Activated T-cell treated with anti-CD3 and anti-CD28 coated beads for 24 hours (primary cell): ENCODE measurements at regions not wholly inside any gene's neighbourhood (a gene's known extent, or its start where the extent isn't known, plus 50 kb on each side); places are given as distances from the start of the nearest gene placed in this dataset.

Experiments used
- DNase-seq: peaks from one replicate; pipeline ENCODE4 v3.0.0-alpha.2; 2020; ENCODE audit warnings: low read depth

GRCh38 chr6:168968801-168969200 is 284.8 kb downstream of the THBS2 start:
- DNase-seq, result no peak

- DNase-seq, result no peak
Measured at GRCh38 chr6:168968228-168968627, 285.4 kb downstream of the THBS2 start.

DNA sequence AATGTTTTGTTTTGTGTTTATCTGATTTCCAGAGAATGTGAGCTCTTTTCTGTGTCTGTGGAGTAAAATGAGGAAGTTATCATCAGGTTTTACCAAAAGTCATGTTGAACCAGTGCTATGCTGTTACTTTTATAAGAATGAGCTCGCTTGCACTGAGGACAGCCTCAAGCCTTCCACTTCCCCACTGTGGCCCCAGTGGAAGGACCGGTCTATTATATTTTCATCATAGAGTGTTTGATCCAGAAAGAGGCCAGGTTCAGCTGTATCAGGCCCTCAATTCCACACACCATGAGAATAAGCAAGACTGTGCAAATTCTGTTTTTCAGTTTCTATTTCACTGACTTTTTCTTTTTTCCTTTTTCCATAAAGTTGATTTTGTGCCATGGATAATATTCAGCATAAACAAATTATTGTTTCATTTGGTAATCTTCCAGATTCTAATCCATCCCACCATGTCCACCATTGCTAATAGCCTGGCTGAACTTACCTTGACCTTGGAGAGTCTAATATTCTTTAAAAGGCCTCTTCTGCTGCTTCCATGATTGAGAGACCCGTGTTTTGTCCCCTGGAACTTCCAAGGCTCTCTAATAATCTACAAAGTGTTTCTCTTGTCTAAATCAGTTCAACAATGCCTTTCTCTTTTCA is 286.2 kb downstream of the THBS2 start:
- DNase-seq, result no peak

- no peak for DNase-seq
Measured at GRCh38 chr6:168964138-168964835, 289.4 kb downstream of the THBS2 start.

DNA sequence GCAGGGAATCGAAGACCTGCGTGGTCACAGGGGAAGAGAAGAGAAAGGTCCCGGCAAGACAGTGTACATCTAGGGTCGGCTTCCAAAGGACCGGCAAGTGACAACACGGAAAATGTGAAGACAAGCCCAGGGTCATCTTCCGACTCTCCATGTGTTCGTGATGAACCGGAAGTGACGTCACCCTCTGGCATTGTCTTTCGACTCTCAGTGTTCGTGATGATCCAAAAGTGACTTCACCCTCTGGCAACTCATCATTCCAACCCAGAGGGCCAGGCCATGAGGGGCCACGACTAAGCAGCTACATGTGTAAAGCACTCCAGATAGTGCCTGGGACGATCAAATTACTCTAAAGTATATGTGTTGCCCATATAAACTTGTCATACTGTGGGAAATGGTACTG is 290.8 kb downstream of the THBS2 start:
- no peak for DNase-seq

DNA sequence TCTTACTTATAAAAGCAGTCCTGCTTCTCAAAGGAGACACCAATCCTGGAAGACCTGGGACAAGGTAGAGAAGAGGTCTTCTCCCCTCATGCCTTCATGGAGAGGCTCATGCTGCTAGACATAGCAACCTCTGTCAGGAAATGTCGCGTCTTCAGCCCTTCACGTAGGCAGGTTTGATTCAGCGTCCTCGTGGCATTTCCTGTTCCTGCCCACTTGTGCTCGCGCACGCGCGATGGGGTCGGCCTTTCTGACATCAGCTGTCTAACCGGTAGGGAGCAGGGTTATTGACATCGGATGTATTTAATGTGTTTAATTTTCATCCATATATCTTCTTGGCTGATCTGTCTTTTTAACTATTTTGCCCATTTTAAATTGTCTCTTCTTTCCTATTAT is 292.4 kb downstream of the THBS2 start:
- no peak for DNase-seq

DNA sequence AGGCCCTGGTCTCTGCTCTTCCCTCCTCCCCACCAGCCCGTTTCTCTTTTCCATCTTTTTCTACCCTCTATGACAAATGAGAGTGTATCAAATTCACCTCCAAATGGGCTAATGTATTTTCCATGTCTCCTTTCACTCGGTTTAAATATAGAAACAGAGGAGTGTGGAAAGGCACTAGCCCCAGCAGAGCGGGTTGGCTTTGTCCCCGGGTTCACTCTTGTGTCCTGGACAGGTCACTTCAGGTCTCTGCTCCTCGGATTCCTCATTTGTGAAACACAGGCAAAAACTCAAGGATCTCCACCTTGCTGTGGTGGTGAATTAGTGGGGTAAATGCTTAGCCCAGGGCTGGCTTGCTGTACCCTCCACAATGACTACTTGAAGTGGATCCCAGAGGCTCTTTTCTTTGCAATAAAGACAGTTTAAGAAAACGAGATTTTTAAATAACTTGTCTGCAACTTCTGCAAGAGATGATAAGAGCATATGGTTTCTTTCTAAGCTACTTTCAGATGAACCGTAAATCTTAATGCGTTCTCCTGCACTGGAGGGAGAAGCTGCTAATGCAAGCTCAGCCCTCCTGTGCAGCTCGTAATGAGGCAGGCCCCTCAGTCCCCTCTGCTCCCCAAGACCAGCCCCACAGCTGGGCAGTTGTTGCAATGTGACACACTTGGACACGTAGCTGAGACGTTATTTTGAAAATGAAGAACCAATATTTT is 292.9 kb downstream of the THBS2 start:
- no peak for DNase-seq

DNA sequence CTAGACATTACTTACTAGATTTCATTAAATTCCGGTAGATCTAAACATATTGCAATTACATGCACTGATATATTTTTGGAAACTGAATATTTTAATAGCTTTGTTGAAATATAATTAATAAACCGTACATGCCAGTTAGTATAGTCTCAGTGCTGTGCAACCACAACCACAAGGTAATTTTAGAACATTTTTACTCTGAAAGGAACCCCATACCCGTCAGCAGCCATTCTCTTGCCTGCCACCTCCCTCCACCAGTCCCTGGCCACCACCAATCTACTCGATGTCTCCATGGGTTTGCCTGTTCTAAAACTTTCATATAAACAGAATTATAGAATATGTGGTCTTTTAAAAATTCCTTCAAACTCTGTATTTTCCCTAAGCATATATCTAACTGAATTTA is 293.9 kb downstream of the THBS2 start:
- DNase-seq, result no peak

DNA sequence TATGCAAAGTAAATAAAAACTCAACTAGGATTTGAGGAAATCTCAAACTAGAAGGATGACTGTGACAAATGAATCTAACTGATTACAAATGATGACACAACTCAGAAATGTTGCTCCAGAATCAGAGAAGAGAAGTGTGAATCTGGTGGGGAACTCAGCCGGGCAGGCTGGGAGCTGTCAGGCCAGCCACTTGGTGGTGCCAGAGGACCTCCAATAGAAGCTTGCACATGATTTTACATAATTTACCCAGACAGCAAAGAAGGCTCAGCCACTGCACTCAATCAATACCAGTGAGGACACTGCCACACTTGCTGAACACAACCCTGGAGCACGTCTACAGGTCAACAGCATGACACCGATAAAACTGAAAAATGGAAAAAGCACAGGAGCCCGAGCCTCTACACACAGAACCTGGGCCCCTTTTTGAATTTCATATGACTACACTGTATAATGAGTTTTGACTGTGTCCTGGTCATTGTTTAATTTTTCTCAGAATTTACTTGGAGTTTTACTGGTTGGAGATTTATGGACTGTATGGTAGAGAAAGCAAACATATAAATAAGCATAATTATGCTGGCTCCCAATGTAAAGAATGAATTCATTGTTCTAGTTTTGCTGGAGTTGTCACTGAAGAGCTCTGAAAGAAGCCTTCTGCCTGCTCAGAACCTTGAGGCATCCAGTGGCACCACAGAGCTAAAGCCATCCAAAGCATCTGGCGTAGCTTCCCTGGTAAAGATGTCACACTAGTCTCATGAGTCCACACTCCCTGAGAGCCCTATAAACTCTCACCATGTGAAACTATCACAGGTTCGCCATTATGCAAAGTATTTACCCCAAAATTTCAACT is 296.5 kb downstream of the THBS2 start:
- DNase-seq, result peak; percentile 7

GRCh38 chr6:168956141-168956838 is 297.4 kb downstream of the THBS2 start:
- DNase-seq, result no peak

DNA sequence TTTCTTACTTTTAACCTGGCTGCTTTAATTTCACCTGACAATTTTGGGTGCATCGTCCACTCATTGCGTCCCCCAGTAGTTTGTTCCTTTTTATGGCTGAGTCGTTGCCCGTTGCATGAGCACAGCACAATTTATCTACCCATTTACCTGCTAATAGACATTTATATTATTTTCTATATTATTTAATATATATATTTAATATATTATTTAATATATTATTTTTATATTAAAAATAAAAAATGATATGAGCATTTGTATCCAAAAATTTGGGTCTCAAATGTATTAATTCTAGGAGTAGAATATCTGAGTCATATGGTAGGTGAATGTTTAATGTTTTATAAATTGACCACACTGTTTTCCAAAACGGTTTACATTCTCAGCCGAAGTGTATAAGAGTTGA is 300.2 kb downstream of the THBS2 start:
- no peak for DNase-seq

DNA sequence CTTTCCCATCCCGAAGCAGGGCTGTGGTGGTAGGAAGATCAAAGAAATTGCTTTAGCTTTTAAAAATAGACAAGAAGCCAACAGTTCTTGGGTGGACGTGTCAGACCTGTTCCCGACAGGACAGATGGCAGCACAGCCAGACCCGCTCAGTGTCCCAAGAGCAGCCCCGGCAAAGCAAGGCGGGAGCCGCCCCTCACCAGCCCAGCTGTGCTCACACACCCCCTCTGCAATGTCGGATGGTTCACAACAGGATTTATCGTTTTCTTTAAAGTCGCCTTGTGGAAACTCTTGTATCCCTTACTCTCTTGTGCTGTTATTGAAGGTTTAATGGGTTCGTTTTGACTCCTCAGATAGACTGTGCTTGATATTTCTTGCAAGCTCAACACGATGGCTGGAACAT is 302.4 kb downstream of the THBS2 start:
- DNase-seq, result no peak

- DNase-seq, result no peak
Measured at GRCh38 chr6:168950858-168951214, 302.8 kb downstream of the THBS2 start.

- no peak for DNase-seq
Measured at GRCh38 chr6:168949981-168950857, 303.4 kb downstream of the THBS2 start.

GRCh38 chr6:168948990-168949531 is 304.6 kb downstream of the THBS2 start:
- DNase-seq, result no peak

DNA sequence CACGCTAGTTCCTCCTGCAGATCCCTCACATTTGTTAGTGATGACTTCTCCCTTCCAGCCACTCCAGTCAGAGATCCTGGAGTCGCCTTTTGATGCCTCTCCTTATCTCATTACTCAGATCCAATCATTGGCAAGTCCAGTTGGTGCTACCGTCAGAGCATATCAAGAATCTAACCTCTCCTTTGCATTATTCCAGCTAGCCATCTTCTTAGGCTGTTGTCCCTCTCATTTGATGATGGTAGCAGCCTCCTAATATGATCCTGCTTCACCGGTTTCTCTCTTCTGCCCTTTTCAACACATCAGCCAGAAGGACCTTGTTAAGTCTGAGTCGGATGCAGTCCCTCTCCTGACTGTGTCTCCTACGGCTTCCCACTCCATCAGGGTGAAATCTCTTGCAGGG is 305.6 kb downstream of the THBS2 start:
- no peak for DNase-seq

DNA sequence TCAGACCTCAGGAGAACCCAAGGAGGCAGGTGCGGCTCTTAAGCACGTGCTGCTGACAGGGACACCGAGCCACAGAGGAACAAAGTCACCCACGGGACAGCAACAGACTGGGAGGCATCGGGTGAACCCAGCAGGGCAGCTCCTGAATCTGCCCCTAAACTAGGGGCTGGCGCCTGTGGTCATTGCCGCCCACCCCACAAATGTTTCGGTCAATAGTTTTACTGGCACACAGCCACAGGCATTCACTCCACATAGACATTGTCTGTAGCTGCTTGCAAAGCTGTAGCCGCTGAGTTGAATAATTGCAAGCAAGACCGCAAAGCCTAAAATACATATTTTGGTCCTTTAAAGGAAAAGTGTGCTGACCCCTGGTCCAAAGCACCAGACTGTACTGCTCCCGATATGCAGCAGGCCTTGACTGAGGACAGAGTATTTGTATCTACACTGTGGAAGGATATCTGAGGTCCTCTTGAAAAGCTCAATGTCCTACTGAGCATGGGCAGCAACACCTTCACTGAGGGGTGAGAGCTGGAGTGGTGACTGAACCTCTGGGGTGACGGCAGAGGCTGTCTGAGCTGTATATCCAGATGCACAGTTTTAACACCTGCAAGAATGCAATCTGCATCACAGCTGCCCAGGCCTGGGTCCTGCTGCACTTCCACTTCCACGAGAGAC is 310.3 kb downstream of the THBS2 start:
- no peak for DNase-seq

- DNase-seq, result no peak
Measured at GRCh38 chr6:168942646-168943045, 311.0 kb downstream of the THBS2 start.

GRCh38 chr6:168941036-168941435 is 312.6 kb downstream of the THBS2 start:
- no peak for DNase-seq

DNA sequence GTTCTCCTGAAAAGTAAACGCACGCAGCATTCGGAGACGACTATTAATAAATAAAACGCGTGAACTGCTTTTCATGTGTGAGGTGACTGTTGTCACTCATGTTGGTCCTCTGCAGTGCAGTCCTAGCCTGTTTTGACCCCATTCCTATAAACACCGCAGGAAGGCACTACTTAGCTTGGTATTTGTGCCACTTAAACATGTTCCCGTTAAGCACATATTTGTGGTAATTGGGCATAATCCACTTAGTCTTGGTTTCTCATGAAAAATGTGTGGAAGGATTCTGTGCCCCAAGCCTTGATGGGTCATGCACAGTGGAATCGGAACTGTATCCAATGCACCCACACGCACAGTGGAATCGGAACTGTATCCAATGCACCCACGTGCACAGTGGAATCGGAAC is 313.9 kb downstream of the THBS2 start:
- no peak for DNase-seq
